ENCODE measurements at regions not wholly inside any gene's neighbourhood (a gene's known extent, or its start where the extent isn't known, plus 50 kb on each side); places are given as distances from the start of the nearest gene placed in this dataset.

DNA sequence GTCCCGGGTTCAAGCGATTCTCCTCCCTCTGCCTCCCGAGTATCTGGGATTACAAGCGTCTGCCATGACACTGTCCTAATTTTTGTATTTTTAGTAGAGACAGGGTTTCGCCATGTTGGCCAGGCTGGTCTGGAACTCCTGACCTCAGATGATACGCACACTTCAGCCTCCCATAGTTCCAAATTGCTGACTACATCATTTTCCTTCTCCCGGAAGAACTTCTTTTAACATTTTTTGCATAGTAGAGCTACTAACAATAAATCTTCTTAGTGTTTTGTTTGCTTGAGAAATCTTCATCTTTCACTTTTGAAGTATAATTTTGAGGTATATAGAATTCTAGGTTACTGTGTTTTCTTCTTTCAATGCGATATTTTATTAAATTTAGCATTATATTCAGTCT is 1415.1 kb upstream of the RAG2 start:
- TF ChIP-seq, protein P1, sequence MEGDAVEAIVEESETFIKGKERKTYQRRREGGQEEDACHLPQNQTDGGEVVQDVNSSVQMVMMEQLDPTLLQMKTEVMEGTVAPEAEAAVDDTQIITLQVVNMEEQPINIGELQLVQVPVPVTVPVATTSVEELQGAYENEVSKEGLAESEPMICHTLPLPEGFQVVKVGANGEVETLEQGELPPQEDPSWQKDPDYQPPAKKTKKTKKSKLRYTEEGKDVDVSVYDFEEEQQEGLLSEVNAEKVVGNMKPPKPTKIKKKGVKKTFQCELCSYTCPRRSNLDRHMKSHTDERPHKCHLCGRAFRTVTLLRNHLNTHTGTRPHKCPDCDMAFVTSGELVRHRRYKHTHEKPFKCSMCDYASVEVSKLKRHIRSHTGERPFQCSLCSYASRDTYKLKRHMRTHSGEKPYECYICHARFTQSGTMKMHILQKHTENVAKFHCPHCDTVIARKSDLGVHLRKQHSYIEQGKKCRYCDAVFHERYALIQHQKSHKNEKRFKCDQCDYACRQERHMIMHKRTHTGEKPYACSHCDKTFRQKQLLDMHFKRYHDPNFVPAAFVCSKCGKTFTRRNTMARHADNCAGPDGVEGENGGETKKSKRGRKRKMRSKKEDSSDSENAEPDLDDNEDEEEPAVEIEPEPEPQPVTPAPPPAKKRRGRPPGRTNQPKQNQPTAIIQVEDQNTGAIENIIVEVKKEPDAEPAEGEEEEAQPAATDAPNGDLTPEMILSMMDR (IDR thresholded peaks at IDR 0.05) = no peak
- TF ChIP-seq POLR2A (IDR thresholded peaks at IDR 0.05) = no peak
- TF ChIP-seq EP300 (IDR thresholded peaks at IDR 0.05) = no peak

All from stomach (tissue), 4 donors.